OCI-LY3 (cell line): ENCODE measurements at regions not wholly inside any gene's neighbourhood (a gene's known extent, or its start where the extent isn't known, plus 50 kb on each side); places are given as distances from the start of the nearest gene placed in this dataset.
"Not testable (repeated sequence)": the region's sequence is repeated elsewhere in the genome, so short reads cannot be mapped to it uniquely, and the experiment has no call there.

Source experiments
- EZH2phosphoT487 ChIP-seq: fragments of 200-600 bp; shearing (Covaris generic); IDR thresholded peaks from 2 replicates; pipeline ENCODE4 v1.6.1; 2018; ENCODE audit warnings: antibody characterized with exemption, mixed run types, low read depth
- TF ChIP-seq, protein P1 (sequence below): fragments of 200-600, 300-600 bp; sonication (generic); IDR thresholded peaks from 2 replicates; pipeline ENCODE4 v1.5.1; 2014; ENCODE audit warnings: antibody characterized with exemption, low read length, low read depth

DNA sequence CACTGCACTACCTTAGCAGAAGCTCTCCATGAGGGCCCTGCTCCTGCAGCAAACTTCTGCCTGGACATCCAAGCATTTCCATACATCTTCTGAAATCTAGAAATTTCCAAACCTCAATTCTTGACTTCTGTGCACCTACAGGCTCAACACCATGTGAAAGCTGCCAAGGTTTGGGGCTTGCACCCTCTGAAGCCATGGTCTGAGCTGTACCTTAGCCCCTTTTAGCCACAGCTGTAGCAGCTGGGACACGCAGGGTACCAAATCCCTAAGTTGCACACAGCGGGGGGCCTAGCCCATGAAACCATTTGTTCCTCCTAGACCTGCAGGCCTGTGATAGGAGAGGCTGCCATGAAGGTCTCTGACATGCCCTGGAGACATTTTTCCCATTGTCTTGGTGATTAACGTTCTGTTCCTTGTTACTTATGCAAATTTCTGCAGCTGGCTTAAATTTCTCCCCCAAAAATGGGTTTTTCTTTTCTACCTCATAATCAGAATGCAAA is 102.7 kb downstream of the EN1 start:
- TF ChIP-seq, protein P1, sequence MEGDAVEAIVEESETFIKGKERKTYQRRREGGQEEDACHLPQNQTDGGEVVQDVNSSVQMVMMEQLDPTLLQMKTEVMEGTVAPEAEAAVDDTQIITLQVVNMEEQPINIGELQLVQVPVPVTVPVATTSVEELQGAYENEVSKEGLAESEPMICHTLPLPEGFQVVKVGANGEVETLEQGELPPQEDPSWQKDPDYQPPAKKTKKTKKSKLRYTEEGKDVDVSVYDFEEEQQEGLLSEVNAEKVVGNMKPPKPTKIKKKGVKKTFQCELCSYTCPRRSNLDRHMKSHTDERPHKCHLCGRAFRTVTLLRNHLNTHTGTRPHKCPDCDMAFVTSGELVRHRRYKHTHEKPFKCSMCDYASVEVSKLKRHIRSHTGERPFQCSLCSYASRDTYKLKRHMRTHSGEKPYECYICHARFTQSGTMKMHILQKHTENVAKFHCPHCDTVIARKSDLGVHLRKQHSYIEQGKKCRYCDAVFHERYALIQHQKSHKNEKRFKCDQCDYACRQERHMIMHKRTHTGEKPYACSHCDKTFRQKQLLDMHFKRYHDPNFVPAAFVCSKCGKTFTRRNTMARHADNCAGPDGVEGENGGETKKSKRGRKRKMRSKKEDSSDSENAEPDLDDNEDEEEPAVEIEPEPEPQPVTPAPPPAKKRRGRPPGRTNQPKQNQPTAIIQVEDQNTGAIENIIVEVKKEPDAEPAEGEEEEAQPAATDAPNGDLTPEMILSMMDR = not testable (repeated sequence)
- not testable (repeated sequence) for TF ChIP-seq EZH2phosphoT487
